WTC11 (cell line): ENCODE measurements at regions not wholly inside any gene's neighbourhood (a gene's known extent, or its start where the extent isn't known, plus 50 kb on each side); places are given as distances from the start of the nearest gene placed in this dataset.

Experiments used
- ATAC-seq: fragments of 200-7000 bp; cut with Tn5 transposase; 2 replicates; pipeline ENCODE4 v1.10.0; 2021; ENCODE audit warnings: mild to moderate bottlenecking, moderate library complexity
- CTCF ChIA-PET: fragments of 300-600 bp; sonication (Branson Sonifier 250); formaldehyde crosslinking; loops from one replicate; lab custom pipeline; 2021; ENCODE audit warnings: antibody characterized with exemption; lab: Charles Lee
- POLR2A ChIA-PET: fragments of 350-600 bp; sonication (Branson Sonifier 250); formaldehyde crosslinking; loops from one replicate; lab custom pipeline; 2021; ENCODE audit warnings: antibody characterized with exemption; lab: Charles Lee
- DNase-seq: peaks from one replicate; pipeline ENCODE4 v3.0.0; 2021; ENCODE audit warnings: low spot score
- H3K27ac Mint-ChIP-seq: 2 replicates; pipeline ENCODE4 v1.8.0; 2021; ENCODE audit warnings: mixed read lengths
- H3K27me3 Mint-ChIP-seq: 2 replicates; pipeline ENCODE4 v1.8.0; 2021; ENCODE audit warnings: low read depth, mild to moderate bottlenecking, moderate library complexity, mixed read lengths
- H3K36me3 Mint-ChIP-seq: 2 replicates; pipeline ENCODE4 v1.8.0; 2021; ENCODE audit warnings: mixed read lengths
- H3K4me1 Mint-ChIP-seq: 2 replicates; pipeline ENCODE4 v1.8.0; 2022; ENCODE audit warnings: mixed read lengths
- H3K4me3 Mint-ChIP-seq: 2 replicates; pipeline ENCODE4 v1.8.0; 2021; ENCODE audit warnings: mild to moderate bottlenecking, moderate library complexity, mixed read lengths
- H3K9me3 Mint-ChIP-seq: 2 replicates; pipeline ENCODE4 v1.8.0; 2021; ENCODE audit warnings: mixed read lengths
- CBFB ChIP-seq: sonication (generic); formaldehyde crosslinking; IDR thresholded peaks from 2 replicates; pipeline ENCODE4 v1.8.1; 2022; ENCODE audit warnings: mild to moderate bottlenecking, low read depth, missing genetic modification reagents
- CTCF ChIP-seq: fragments of 200-600 bp; IDR thresholded peaks from 2 replicates; pipeline ENCODE4 v1.8.0; 2022; ENCODE audit warnings: antibody characterized with exemption
- EMX1 ChIP-seq: fragments of 250-450 bp; sonication (Bioruptor Pico); IDR thresholded peaks from 2 replicates; pipeline ENCODE4 v1.8.0; 2021; ENCODE audit warnings: mild to moderate bottlenecking
- ESRRA ChIP-seq: sonication (generic); formaldehyde crosslinking; IDR thresholded peaks from 2 replicates; pipeline ENCODE4 v1.8.1; 2022; ENCODE audit warnings: mild to moderate bottlenecking, missing genetic modification reagents, borderline replicate concordance
- NFE2L1 ChIP-seq: sonication (generic); formaldehyde crosslinking; IDR thresholded peaks from 2 replicates; pipeline ENCODE4 v1.8.1; 2023; ENCODE audit warnings: missing genetic modification reagents
- NFYB ChIP-seq: sonication (generic); formaldehyde crosslinking; conservative IDR thresholded peaks from 2 replicates; pipeline ENCODE4 v1.8.0; 2022; ENCODE audit warnings: low read depth, missing genetic modification reagents
- OVOL2 ChIP-seq: fragments of 250-450 bp; sonication (Bioruptor Pico); IDR thresholded peaks from 2 replicates; pipeline ENCODE4 v1.9.0; 2021; ENCODE audit warnings: mild to moderate bottlenecking, borderline replicate concordance
- PRRX2 ChIP-seq: fragments of 250-450 bp; sonication (Bioruptor Pico); IDR thresholded peaks from 2 replicates; pipeline ENCODE4 v1.8.0; 2021; ENCODE audit warnings: mild to moderate bottlenecking
- RELA ChIP-seq: sonication (generic); formaldehyde crosslinking; IDR thresholded peaks from 2 replicates; pipeline ENCODE4 v1.8.1; 2022; ENCODE audit warnings: missing genetic modification reagents, mild to moderate bottlenecking, borderline replicate concordance
- RORB ChIP-seq: fragments of 250-450 bp; sonication (Bioruptor Pico); IDR thresholded peaks from 2 replicates; pipeline ENCODE4 v1.9.0; 2021; ENCODE audit warnings: mild to moderate bottlenecking
- SMAD3 ChIP-seq: sonication (generic); formaldehyde crosslinking; IDR thresholded peaks from 2 replicates; pipeline ENCODE4 v1.8.0; 2022; ENCODE audit warnings: missing genetic modification reagents, mild to moderate bottlenecking, borderline replicate concordance
- TEAD4 ChIP-seq: sonication (generic); formaldehyde crosslinking; IDR thresholded peaks from 2 replicates; pipeline ENCODE4 v1.8.0; 2022; ENCODE audit warnings: mild to moderate bottlenecking, missing genetic modification reagents
- TP53 ChIP-seq: sonication (generic); formaldehyde crosslinking; IDR thresholded peaks from 2 replicates; pipeline ENCODE4 v1.8.1; 2023; ENCODE audit warnings: mild to moderate bottlenecking, missing genetic modification reagents
- ZNF263 ChIP-seq: sonication (generic); formaldehyde crosslinking; IDR thresholded peaks from 2 replicates; pipeline ENCODE4 v1.8.1; 2022; ENCODE audit warnings: low read depth, mild to moderate bottlenecking, moderate library complexity, missing genetic modification reagents
- ZNF512 ChIP-seq: sonication (generic); formaldehyde crosslinking; IDR thresholded peaks from 2 replicates; pipeline ENCODE4 v1.8.1; 2022; ENCODE audit warnings: missing genetic modification reagents, borderline replicate concordance
- ZNF671 ChIP-seq: fragments of 250-450 bp; sonication (Bioruptor Pico); IDR thresholded peaks from 2 replicates; pipeline ENCODE4 v1.8.0; 2021; ENCODE audit warnings: mild to moderate bottlenecking
- TF ChIP-seq, protein P1 (sequence below): sonication (generic); formaldehyde crosslinking; IDR thresholded peaks from 2 replicates; pipeline ENCODE4 v1.8.0; 2022; ENCODE audit warnings: mild to moderate bottlenecking, missing genetic modification reagents
- TF ChIP-seq, protein P2 (sequence below): sonication (generic); formaldehyde crosslinking; conservative IDR thresholded peaks from 2 replicates; pipeline ENCODE4 v1.8.1; 2022; ENCODE audit warnings: mild to moderate bottlenecking, missing genetic modification reagents
- TF ChIP-seq, protein P3 (sequence below): sonication (generic); formaldehyde crosslinking; IDR thresholded peaks from 2 replicates; pipeline ENCODE4 v1.8.1; 2022; ENCODE audit warnings: mild to moderate bottlenecking, missing genetic modification reagents, moderate library complexity, borderline replicate concordance
- TF ChIP-seq, protein P4 (sequence below): sonication (generic); formaldehyde crosslinking; IDR thresholded peaks from 2 replicates; pipeline ENCODE4 v1.8.1; 2022; ENCODE audit warnings: low read depth, missing genetic modification reagents, borderline replicate concordance
- TF ChIP-seq, protein P5 (sequence below): sonication (generic); formaldehyde crosslinking; IDR thresholded peaks from 2 replicates; pipeline ENCODE4 v1.8.1; 2023; ENCODE audit warnings: mild to moderate bottlenecking, missing genetic modification reagents
- TF ChIP-seq, protein P6 (sequence below): fragments of 250-450 bp; sonication (Bioruptor Pico); IDR thresholded peaks from 2 replicates; pipeline ENCODE4 v1.9.0; 2021; ENCODE audit warnings: mild to moderate bottlenecking

- no peak for TF ChIP-seq ESRRA (CRISPR knock-in tag)
- TF ChIP-seq ZNF512 (CRISPR knock-in tag) = no peak
- TF ChIP-seq OVOL2 (CRISPR knock-in tag) = no peak
Measured at GRCh38 chr3:104990758-104991157, 376.0 kb upstream of the ALCAM start (continued).

GRCh38 chr3:104992676-104993075 is 374.0 kb upstream of the ALCAM start:
- Mint-ChIP-seq H3K36me3 (0 out of 2 replicates have a peak, but pooled peaks cover under 1% of the 10 kb centered on the region), H3K27me3 (no peaks in the 10 kb centered on the region)
- TF ChIP-seq, protein P1, sequence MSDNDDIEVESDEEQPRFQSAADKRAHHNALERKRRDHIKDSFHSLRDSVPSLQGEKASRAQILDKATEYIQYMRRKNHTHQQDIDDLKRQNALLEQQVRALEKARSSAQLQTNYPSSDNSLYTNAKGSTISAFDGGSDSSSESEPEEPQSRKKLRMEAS (CRISPR knock-in tag) = no peak
- TF ChIP-seq TEAD4 (CRISPR knock-in tag) = no peak
- no peak for TF ChIP-seq PRRX2
- no peak for TF ChIP-seq NFE2L1
- TF ChIP-seq NFYB (CRISPR knock-in tag) = no peak
- TF ChIP-seq, protein P2, sequence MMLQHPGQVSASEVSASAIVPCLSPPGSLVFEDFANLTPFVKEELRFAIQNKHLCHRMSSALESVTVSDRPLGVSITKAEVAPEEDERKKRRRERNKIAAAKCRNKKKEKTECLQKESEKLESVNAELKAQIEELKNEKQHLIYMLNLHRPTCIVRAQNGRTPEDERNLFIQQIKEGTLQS (CRISPR knock-in tag) = no peak
- TF ChIP-seq RORB = no peak
- no peak for TF ChIP-seq CTCF
- TF ChIP-seq RELA = no peak
- no peak for TF ChIP-seq SMAD3 (CRISPR knock-in tag)
- TF ChIP-seq EMX1 (CRISPR knock-in tag) = no peak
- TF ChIP-seq, protein P3, sequence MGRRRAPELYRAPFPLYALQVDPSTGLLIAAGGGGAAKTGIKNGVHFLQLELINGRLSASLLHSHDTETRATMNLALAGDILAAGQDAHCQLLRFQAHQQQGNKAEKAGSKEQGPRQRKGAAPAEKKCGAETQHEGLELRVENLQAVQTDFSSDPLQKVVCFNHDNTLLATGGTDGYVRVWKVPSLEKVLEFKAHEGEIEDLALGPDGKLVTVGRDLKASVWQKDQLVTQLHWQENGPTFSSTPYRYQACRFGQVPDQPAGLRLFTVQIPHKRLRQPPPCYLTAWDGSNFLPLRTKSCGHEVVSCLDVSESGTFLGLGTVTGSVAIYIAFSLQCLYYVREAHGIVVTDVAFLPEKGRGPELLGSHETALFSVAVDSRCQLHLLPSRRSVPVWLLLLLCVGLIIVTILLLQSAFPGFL (CRISPR knock-in tag) = no peak
- TF ChIP-seq, protein P4, sequence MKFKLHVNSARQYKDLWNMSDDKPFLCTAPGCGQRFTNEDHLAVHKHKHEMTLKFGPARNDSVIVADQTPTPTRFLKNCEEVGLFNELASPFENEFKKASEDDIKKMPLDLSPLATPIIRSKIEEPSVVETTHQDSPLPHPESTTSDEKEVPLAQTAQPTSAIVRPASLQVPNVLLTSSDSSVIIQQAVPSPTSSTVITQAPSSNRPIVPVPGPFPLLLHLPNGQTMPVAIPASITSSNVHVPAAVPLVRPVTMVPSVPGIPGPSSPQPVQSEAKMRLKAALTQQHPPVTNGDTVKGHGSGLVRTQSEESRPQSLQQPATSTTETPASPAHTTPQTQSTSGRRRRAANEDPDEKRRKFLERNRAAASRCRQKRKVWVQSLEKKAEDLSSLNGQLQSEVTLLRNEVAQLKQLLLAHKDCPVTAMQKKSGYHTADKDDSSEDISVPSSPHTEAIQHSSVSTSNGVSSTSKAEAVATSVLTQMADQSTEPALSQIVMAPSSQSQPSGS = no peak
- no peak for TF ChIP-seq ZNF671
- TF ChIP-seq, all 79 proteins: peak for 0
- peak overlapping the region; percentile 44; the same call in 1 of the 2 replicates for H3K27ac Mint-ChIP-seq
- H3K9me3 Mint-ChIP-seq = peaks cover 2% of the 10 kb centered on the region
- H3K4me1 Mint-ChIP-seq = peaks cover 7% of the 10 kb centered on the region
- CTCF ChIA-PET = no interaction called here
- DNase-seq (no peak), ATAC-seq (peak; percentile 78)
- H3K4me3 Mint-ChIP-seq = no peak overlapping the region
- POLR2A ChIA-PET = no interaction called here

GRCh38 chr3:105006164-105006563 is 360.5 kb upstream of the ALCAM start:
- ChIA-PET CTCF (interaction anchor here (2.0 kb wide), 1 partner anchor 10 kb away, joined by 8 read pairs; no protein-coding TSS in a partner anchor), POLR2A (no interaction called here)
- H3K36me3 Mint-ChIP-seq = peaks cover 3% of the 10 kb centered on the region; the same call in 1 of the 2 replicates
- H3K27me3 Mint-ChIP-seq = no peaks in the 10 kb centered on the region; the same call in none of the 2 replicates
- ATAC-seq (no peak), DNase-seq (no peak)
- H3K4me1 Mint-ChIP-seq = peaks cover 31% of the 10 kb centered on the region
- no peak overlapping the region for H3K27ac Mint-ChIP-seq
- H3K4me3 Mint-ChIP-seq = no peak overlapping the region
- TF ChIP-seq ZNF263 (no peak), CBFB (no peak), ESRRA (CRISPR knock-in tag) (no peak), TP53 (no peak)
- TF ChIP-seq, protein P5, sequence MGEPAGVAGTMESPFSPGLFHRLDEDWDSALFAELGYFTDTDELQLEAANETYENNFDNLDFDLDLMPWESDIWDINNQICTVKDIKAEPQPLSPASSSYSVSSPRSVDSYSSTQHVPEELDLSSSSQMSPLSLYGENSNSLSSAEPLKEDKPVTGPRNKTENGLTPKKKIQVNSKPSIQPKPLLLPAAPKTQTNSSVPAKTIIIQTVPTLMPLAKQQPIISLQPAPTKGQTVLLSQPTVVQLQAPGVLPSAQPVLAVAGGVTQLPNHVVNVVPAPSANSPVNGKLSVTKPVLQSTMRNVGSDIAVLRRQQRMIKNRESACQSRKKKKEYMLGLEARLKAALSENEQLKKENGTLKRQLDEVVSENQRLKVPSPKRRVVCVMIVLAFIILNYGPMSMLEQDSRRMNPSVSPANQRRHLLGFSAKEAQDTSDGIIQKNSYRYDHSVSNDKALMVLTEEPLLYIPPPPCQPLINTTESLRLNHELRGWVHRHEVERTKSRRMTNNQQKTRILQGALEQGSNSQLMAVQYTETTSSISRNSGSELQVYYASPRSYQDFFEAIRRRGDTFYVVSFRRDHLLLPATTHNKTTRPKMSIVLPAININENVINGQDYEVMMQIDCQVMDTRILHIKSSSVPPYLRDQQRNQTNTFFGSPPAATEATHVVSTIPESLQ = no peak
- TF ChIP-seq, protein P6, sequence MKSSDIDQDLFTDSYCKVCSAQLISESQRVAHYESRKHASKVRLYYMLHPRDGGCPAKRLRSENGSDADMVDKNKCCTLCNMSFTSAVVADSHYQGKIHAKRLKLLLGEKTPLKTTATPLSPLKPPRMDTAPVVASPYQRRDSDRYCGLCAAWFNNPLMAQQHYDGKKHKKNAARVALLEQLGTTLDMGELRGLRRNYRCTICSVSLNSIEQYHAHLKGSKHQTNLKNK (CRISPR knock-in tag) = no peak
- peaks cover 12% of the 10 kb centered on the region for H3K9me3 Mint-ChIP-seq
